GM12878 (cell line): ENCODE measurements at regions not wholly inside any gene's neighbourhood (a gene's known extent, or its start where the extent isn't known, plus 50 kb on each side); places are given as distances from the start of the nearest gene placed in this dataset.

ENCODE experiments used
- ATAC-seq: fragments of 200-7000 bp; cut with Tn5 transposase; 3 replicates; pipeline ENCODE4 v1.9.1; 2020; ENCODE audit warnings: mild to moderate bottlenecking, moderate library complexity
- BruUV-seq: library from RNA; stranded (reverse); fragments of 400-500 nt; replicated peaks from 2 replicates; lab custom pipeline; 2021; lab: Mats Ljungman, UMichigan
- CTCF ChIA-PET: fragments of 300-600 bp; sonication (Branson Sonifier 250); formaldehyde crosslinking; extraction: SDS; loops from one replicate; lab custom pipeline; 2021; ENCODE audit warnings: inconsistent platforms; lab: Yijun Ruan, JAX
- POLR2A ChIA-PET: fragments of 350-600 bp; formaldehyde crosslinking; extraction: SDS; loops from one replicate; lab custom pipeline; 2021; ENCODE audit warnings: inconsistent platforms; lab: Charles Lee
- RAD21 ChIA-PET: fragments of 300-600 bp; sonication (Branson Sonifier 250); formaldehyde crosslinking; loops from one replicate; lab custom pipeline; 2023; ENCODE audit warnings: antibody characterized with exemption; ENCODE audit not compliant: unreplicated experiment; lab: Charles Lee
- SMC1A ChIA-PET: fragments of 300-600 bp; sonication (Branson Sonifier 250); formaldehyde crosslinking; loops from one replicate; lab custom pipeline; 2023; ENCODE audit not compliant: unreplicated experiment, uncharacterized antibody; lab: Charles Lee
- DNase-seq: peaks from one replicate; pipeline ENCODE4 v3.0.0-alpha.2; 2011; ENCODE audit warnings: low read depth, low spot score
- FAIRE-seq: peaks from 3 replicates; lab custom pipeline; 2011; peaks lifted over from hg19 to GRCh38; lab: Jason Lieb, UNC
- H2AFZ ChIP-seq: 2 replicates; pipeline ENCODE4 v1.6.0; 2011; ENCODE audit warnings: low read depth, low read length, control low read depth; ENCODE audit not compliant: control insufficient read depth
- H3K27ac ChIP-seq: 2 replicates; pipeline ENCODE4 v1.5.1; 2011; ENCODE audit warnings: control low read depth; ENCODE audit not compliant: control insufficient read depth, insufficient read depth
- H3K27me3 ChIP-seq, 2 experiments: replicated peaks in 1 of 2; 2 replicates each; pipeline versions ENCODE4 v1.6.0 to v1.6.1; 2011; ENCODE audit warnings: low read length in 1 of 2; ENCODE audit not compliant: control insufficient read depth in 2 of 2, insufficient read depth in 2 of 2
- H3K36me3 ChIP-seq, 2 experiments: 2 replicates each; pipeline ENCODE4 v1.5.1; 2011; ENCODE audit warnings: low read length in 1 of 2; ENCODE audit not compliant: control insufficient read depth in 2 of 2, insufficient read depth in 2 of 2
- H3K4me1 ChIP-seq: 2 replicates; pipeline ENCODE4 v1.6.1; 2011; ENCODE audit warnings: mild to moderate bottlenecking, low read length, moderate library complexity, mixed read lengths; ENCODE audit not compliant: control insufficient read depth, insufficient read depth
- H3K4me2 ChIP-seq: 2 replicates; pipeline ENCODE4 v1.6.0; 2011; ENCODE audit warnings: control low read depth; ENCODE audit not compliant: control insufficient read depth, insufficient read depth
- H3K4me3 ChIP-seq: fragments of 200-600 bp; sonication (generic); 2 replicates; pipeline ENCODE4 v1.5.1; 2016
- H3K79me2 ChIP-seq: 2 replicates; pipeline ENCODE4 v1.6.0; 2011; ENCODE audit warnings: low read length; ENCODE audit not compliant: control insufficient read depth, insufficient read depth
- H3K9ac ChIP-seq: 2 replicates; pipeline ENCODE4 v1.8.0; 2011; ENCODE audit warnings: low read length, control low read depth, mixed read lengths; ENCODE audit not compliant: control insufficient read depth, insufficient read depth
- H3K9me3 ChIP-seq: replicated peaks from 3 replicates; pipeline ENCODE4 v1.5.1; 2011; ENCODE audit warnings: mild to moderate bottlenecking, low read length; ENCODE audit not compliant: control insufficient read depth, insufficient read depth
- H4K20me1 ChIP-seq: 2 replicates; pipeline ENCODE4 v1.6.0; 2011; ENCODE audit not compliant: control insufficient read depth, insufficient read depth
- BACH1 ChIP-seq: fragments of 450-650 bp; IDR thresholded peaks from 2 replicates; pipeline ENCODE4 v1.6.1; 2017; ENCODE audit warnings: mild to moderate bottlenecking, borderline replicate concordance
- E2F8 ChIP-seq: fragments of 450-650 bp; IDR thresholded peaks from 2 replicates; pipeline ENCODE4 v1.6.1; 2018; ENCODE audit warnings: mild to moderate bottlenecking, low read depth, moderate library complexity; ENCODE audit not compliant: partially characterized antibody
- ESRRA ChIP-seq: IDR thresholded peaks from 2 replicates; pipeline ENCODE4 v1.6.1; 2012; ENCODE audit warnings: mild to moderate bottlenecking, low read length, improper control_type of control experiment
- ETV6 ChIP-seq, 2 experiments: fragments of 450-650 bp in 1 of 2; IDR thresholded peaks in 1 of 2; conservative IDR thresholded peaks in 1 of 2; 2 replicates each; pipeline ENCODE4 v1.6.1; 2014; ENCODE audit warnings: antibody characterized with exemption in 1 of 2, borderline replicate concordance in 1 of 2, low read depth in 1 of 2, mild to moderate bottlenecking in 1 of 2, moderate library complexity in 1 of 2
- FOS ChIP-seq: IDR thresholded peaks from 3 replicates; pipeline ENCODE4 v1.6.1; 2011; ENCODE audit warnings: borderline replicate concordance; ENCODE audit not compliant: insufficient read length; ENCODE audit errors: extremely low read depth
- NFXL1 ChIP-seq: fragments of 450-650 bp; IDR thresholded peaks from 2 replicates; pipeline ENCODE4 v1.6.1; 2017; ENCODE audit warnings: antibody characterized with exemption, mild to moderate bottlenecking, borderline replicate concordance
- RAD51 ChIP-seq: fragments of 450-650 bp; IDR thresholded peaks from 2 replicates; pipeline ENCODE4 v1.6.1; 2016; ENCODE audit warnings: moderate library complexity, mild to moderate bottlenecking, inconsistent platforms
- RCOR1 ChIP-seq: conservative IDR thresholded peaks from 2 replicates; pipeline ENCODE4 v1.6.1; 2012; ENCODE audit warnings: low read depth, low read length, improper control_type of control experiment
- SMC3 ChIP-seq: IDR thresholded peaks from 2 replicates; pipeline ENCODE4 v1.6.1; 2011; ENCODE audit warnings: low read length, improper control_type of control experiment, borderline replicate concordance
- WGBS: methylation state at CpG from one replicate; pipeline ENCODE4 v1.1.6; 2016; ENCODE audit warnings: low lambda C conversion rate; ENCODE audit not compliant: insufficient replicate concordance, insufficient coverage; ENCODE audit errors: missing lambda C conversion rate; 5-methylcytosine and 5-hydroxymethylcytosine counted together
- in situ Hi-C: fragments of 300-500 bp; cut with MboI; formaldehyde crosslinking; loops from 9 replicates; pipeline ENCODE4 v1.14.3; 2018; ENCODE audit warnings: mixed read lengths
- intact Hi-C: fragments of 100-400 bp; cut with micrococcal nuclease; formaldehyde crosslinking; loops from one replicate; pipeline ENCODE4 v1.14.2; 2022; ENCODE audit not compliant: unreplicated experiment
- TF ChIP-seq, protein P1 (sequence below): fragments of 450-650 bp; IDR thresholded peaks from 2 replicates; pipeline ENCODE4 v1.6.1; 2014; ENCODE audit warnings: mild to moderate bottlenecking
- TF ChIP-seq, protein P2 (sequence below): fragments of 450-650 bp; IDR thresholded peaks from 2 replicates; pipeline ENCODE4 v1.6.1; 2016; ENCODE audit warnings: mild to moderate bottlenecking

- no peaks in the 10 kb centered on the region for H3K36me3 ChIP-seq
- CTCF ChIA-PET, result interaction anchor here (1.2 to 1.3 kb wide), 2 partner anchors 10 to 25 kb away, joined by 5 read pairs; no protein-coding TSS in a partner anchor
- no peak for ATAC-seq
Observed at GRCh38 chr20:53841741-53842140, 228.7 kb downstream of the BCAS1 start.

DNA sequence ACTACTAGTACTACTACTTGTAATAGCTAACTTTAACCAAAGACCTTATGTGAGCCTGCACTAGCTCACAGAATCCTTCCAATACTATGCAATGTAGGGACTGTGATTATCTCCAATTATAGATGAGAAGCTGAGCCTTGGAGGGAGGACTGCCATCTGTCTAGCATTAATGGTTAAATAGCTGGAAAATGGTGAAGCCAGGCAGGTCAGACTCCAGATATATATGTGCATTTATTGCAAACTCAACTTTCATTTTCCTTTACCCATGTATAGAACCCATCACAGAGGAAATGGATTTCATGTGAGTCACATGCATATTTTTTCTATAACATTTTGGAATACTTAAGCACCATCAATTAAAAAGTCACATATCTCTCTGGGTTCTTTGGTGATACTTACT, 229.9 kb downstream of the BCAS1 start:
- H3K4me1 ChIP-seq, result peaks cover 39% of the 10 kb centered on the region
- no peaks in the 10 kb centered on the region; the same call in 2 of the 3 replicates for H3K9me3 ChIP-seq
- H3K4me3 ChIP-seq, result no peak overlapping the region
- H3K27ac ChIP-seq, result peak overlapping the region; percentile 6; the same call in 1 of the 2 replicates
- no peaks in the 10 kb centered on the region for H4K20me1 ChIP-seq
- H3K9ac ChIP-seq, result no peak overlapping the region
- ATAC-seq (peak; percentile 13; the same call in 2 of the 3 replicates), FAIRE-seq (no peak), DNase-seq (no peak)
- no peak overlapping the region for H3K4me2 ChIP-seq
- BruUV-seq, result no TSS peak
- no peak overlapping the region; the same call in 1 of the 2 replicates for H2AFZ ChIP-seq
- ChIA-PET RAD21 (interaction anchor here (0.7 to 2.7 kb wide), 24 partner anchors 10 to 261 kb away, joined by 3 to 18 read pairs (median 4); no protein-coding TSS in a partner anchor), SMC1A (interaction anchor here (0.8 to 3.0 kb wide), 30 partner anchors 9 to 227 kb away, joined by 3 to 24 read pairs (median 4); no protein-coding TSS in a partner anchor), CTCF (interaction anchor here (0.5 to 2.1 kb wide), 8 partner anchors 10 to 95 kb away, joined by 3 to 11 read pairs (median 4); no protein-coding TSS in a partner anchor), POLR2A (interaction anchor here (1.1 to 3.6 kb wide), 6 partner anchors 10 to 25 kb away, joined by 3 to 16 read pairs (median 6); no protein-coding TSS in a partner anchor)
- H3K36me3 ChIP-seq, result no peaks in the 10 kb centered on the region
- intact Hi-C loops (no loop called here), in situ Hi-C loops (loop anchor here (10.0 kb wide), 1 partner anchor 256 kb away; no protein-coding TSS in a partner anchor)
- no peaks in the 10 kb centered on the region for H3K79me2 ChIP-seq
- H3K27me3 ChIP-seq, result no peaks in the 10 kb centered on the region
- TF ChIP-seq RAD51, result no peak
- no peak for TF ChIP-seq FOS
- TF ChIP-seq, protein P1, sequence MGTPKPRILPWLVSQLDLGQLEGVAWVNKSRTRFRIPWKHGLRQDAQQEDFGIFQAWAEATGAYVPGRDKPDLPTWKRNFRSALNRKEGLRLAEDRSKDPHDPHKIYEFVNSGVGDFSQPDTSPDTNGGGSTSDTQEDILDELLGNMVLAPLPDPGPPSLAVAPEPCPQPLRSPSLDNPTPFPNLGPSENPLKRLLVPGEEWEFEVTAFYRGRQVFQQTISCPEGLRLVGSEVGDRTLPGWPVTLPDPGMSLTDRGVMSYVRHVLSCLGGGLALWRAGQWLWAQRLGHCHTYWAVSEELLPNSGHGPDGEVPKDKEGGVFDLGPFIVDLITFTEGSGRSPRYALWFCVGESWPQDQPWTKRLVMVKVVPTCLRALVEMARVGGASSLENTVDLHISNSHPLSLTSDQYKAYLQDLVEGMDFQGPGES, result no peak
- no peak for TF ChIP-seq E2F8
- no peak for TF ChIP-seq ESRRA
- no peak for TF ChIP-seq RCOR1
- TF ChIP-seq, protein P2, sequence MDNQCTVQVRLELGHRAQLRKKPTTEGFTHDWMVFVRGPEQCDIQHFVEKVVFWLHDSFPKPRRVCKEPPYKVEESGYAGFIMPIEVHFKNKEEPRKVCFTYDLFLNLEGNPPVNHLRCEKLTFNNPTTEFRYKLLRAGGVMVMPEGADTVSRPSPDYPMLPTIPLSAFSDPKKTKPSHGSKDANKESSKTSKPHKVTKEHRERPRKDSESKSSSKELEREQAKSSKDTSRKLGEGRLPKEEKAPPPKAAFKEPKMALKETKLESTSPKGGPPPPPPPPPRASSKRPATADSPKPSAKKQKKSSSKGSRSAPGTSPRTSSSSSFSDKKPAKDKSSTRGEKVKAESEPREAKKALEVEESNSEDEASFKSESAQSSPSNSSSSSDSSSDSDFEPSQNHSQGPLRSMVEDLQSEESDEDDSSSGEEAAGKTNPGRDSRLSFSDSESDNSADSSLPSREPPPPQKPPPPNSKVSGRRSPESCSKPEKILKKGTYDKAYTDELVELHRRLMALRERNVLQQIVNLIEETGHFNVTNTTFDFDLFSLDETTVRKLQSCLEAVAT, result no peak
- TF ChIP-seq SMC3, result no peak

More at GRCh38 chr20:53841741-53842140, 228.7 kb downstream of the BCAS1 start:
- no peak overlapping the region for H3K9ac ChIP-seq
- FAIRE-seq, result no peak
- peak overlapping the region; percentile 42; the same call in 1 of the 2 replicates for H3K27ac ChIP-seq
- no peak overlapping the region for H3K4me2 ChIP-seq
- RAD21 ChIA-PET, result interaction anchor here (0.5 to 2.7 kb wide), 10 partner anchors 11 to 220 kb away, joined by 3 to 18 read pairs (median 6); no protein-coding TSS in a partner anchor
- 65% methylated on average over 3 of the region's 3 CpGs for WGBS
- H3K4me3 ChIP-seq, result no peak overlapping the region
- H3K27me3 ChIP-seq, result no peaks in the 10 kb centered on the region
- TF ChIP-seq BACH1, result no peak
- TF ChIP-seq ETV6 (conservative IDR thresholded peaks at IDR 0.05 in 1 of 2, IDR thresholded peaks at IDR 0.05 in 1 of 2; ENCODE audit: borderline replicate concordance in 1 of 2, low read depth in 1 of 2), result peak in 1 of 2 experiments; percentile 90; a peak in 2 of 4 replicates
- peak; percentile 85; the same call in 1 of the 2 replicates for TF ChIP-seq NFXL1
- H3K4me1 ChIP-seq, result peaks cover 38% of the 10 kb centered on the region
- H2AFZ ChIP-seq, result no peak overlapping the region
- no peaks in the 10 kb centered on the region for H3K79me2 ChIP-seq
- H4K20me1 ChIP-seq, result no peaks in the 10 kb centered on the region
- no peaks in the 10 kb centered on the region; the same call in 2 of the 3 replicates for H3K9me3 ChIP-seq
- POLR2A ChIA-PET, result interaction anchor here (3.6 kb wide), 1 partner anchor 11 kb away, joined by 14 read pairs; no protein-coding TSS in a partner anchor
- in situ Hi-C loops, result loop anchor here (10.0 kb wide), 1 partner anchor 257 kb away; no protein-coding TSS in a partner anchor
- DNase-seq, result no peak
- SMC1A ChIA-PET, result interaction anchor here (0.7 to 2.8 kb wide), 15 partner anchors 10 to 105 kb away, joined by 3 to 48 read pairs (median 7); no protein-coding TSS in a partner anchor
- no TSS peak for BruUV-seq
- intact Hi-C loops, result no loop called here
